RWPE1 (cell line): ENCODE measurements at regions not wholly inside any gene's neighbourhood (a gene's known extent, or its start where the extent isn't known, plus 50 kb on each side); places are given as distances from the start of the nearest gene placed in this dataset.

Experiments used
- CTCF ChIA-PET: fragments of 350-600 bp; sonication (Branson Sonifier 250); formaldehyde crosslinking; extraction: SDS; loops from one replicate; lab custom pipeline; 2021; lab: Yijun Ruan, JAX
- POLR2A ChIA-PET: fragments of 400-600 bp; formaldehyde crosslinking; extraction: SDS; loops from one replicate; lab custom pipeline; 2020; ENCODE audit warnings: antibody characterized with exemption; ENCODE audit not compliant: low non-redundant PET; lab: Yijun Ruan, JAX
- DNase-seq: peaks from one replicate; pipeline ENCODE4 v3.0.0; 2012; ENCODE audit warnings: low spot score
- H3K27ac ChIP-seq: fragments of 450-650 bp; 2 replicates; pipeline ENCODE4 v1.5.1; 2017
- CTCF ChIP-seq: fragments of 450-650 bp; conservative IDR thresholded peaks from 2 replicates; pipeline ENCODE4 v1.5.1; 2017; ENCODE audit warnings: low read depth, mild to moderate bottlenecking

GRCh38 chr1:221948459-221948858 is 206.6 kb upstream of the DUSP10 start:
- no peak for DNase-seq
- no peak for TF ChIP-seq CTCF
- ChIA-PET POLR2A (no interaction called here), CTCF (no interaction called here)
- H3K27ac ChIP-seq = no peak overlapping the region

DNA sequence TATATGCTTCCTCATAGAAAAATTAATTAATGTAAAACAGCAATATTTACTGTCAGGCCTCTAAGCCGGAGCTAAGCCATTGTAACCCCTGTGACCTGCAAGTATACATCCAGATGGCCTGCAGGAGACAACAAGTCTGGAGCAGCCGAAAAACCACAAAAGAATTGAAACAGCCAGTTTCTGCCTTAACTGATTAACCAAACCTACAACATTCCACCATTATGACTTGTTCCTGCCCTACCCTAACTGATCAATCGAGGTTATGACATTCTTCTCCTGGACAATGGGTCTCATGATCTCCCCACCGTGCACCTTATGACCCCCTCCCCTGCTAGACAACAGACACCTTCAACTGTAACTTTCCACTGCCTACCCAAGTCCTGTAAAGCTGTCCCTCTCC is 205.8 kb upstream of the DUSP10 start:
- ChIA-PET POLR2A (no interaction called here), CTCF (no interaction called here)
- H3K27ac ChIP-seq = no peak overlapping the region
- no peak for TF ChIP-seq CTCF
- peak; percentile 36 for DNase-seq

- ChIA-PET POLR2A (no interaction called here), CTCF (no interaction called here)
- DNase-seq = no peak
Measured at GRCh38 chr1:221946768-221947167, 204.9 kb upstream of the DUSP10 start.

GRCh38 chr1:221945669-221946068 is 203.8 kb upstream of the DUSP10 start:
- no peak for TF ChIP-seq CTCF
- no peak overlapping the region for H3K27ac ChIP-seq
- CTCF ChIA-PET = no interaction called here
- DNase-seq = no peak
- POLR2A ChIA-PET = no interaction called here

More at GRCh38 chr1:221946768-221947167, 204.9 kb upstream of the DUSP10 start:
- H3K27ac ChIP-seq = no peak overlapping the region
- no peak for TF ChIP-seq CTCF

GRCh38 chr1:221944247-221944870 is 202.5 kb upstream of the DUSP10 start:
- no peak for TF ChIP-seq CTCF
- ChIA-PET CTCF (interaction anchor here (0.6 kb wide), 1 partner anchor 63 kb away, joined by 3 read pairs; no protein-coding TSS in a partner anchor), POLR2A (no interaction called here)
- no peak overlapping the region for H3K27ac ChIP-seq
- DNase-seq = no peak

DNA sequence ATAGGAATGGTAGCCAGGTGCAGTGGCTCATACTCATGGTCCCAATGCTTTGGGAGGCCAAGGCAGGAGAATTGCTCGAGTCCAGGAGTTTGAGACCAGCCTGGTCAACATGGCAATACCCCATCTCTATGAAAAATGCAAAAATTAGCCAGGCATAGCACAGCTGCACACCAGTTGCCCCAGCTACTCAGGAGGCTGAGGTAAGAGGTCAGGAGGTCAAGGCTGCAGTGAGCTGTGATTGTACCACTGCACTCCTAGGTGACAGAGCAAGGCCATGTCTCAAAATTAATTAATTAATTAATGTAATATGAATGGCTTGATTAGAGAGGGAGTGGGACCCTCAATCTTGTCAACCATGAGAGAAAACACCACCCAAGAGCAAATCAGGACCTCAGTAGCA is 198.7 kb upstream of the DUSP10 start:
- CTCF ChIA-PET = no interaction called here
- DNase-seq = no peak
- POLR2A ChIA-PET = no interaction called here
- no peak overlapping the region for H3K27ac ChIP-seq
- no peak for TF ChIP-seq CTCF

GRCh38 chr1:221939607-221940006 is 197.7 kb upstream of the DUSP10 start:
- POLR2A ChIA-PET = no interaction called here
- no peak overlapping the region for H3K27ac ChIP-seq

More at GRCh38 chr1:221939607-221940006, 197.7 kb upstream of the DUSP10 start:
- CTCF ChIA-PET = interaction anchor here (0.6 to 0.7 kb wide), 2 partner anchors 77 to 97 kb away, joined by 3 to 4 read pairs; no protein-coding TSS in a partner anchor
- TF ChIP-seq CTCF = no peak
- no peak for DNase-seq
